ENCODE measurements at regions not wholly inside any gene's neighbourhood (a gene's known extent, or its start where the extent isn't known, plus 50 kb on each side); places are given as distances from the start of the nearest gene placed in this dataset.
A peak's percentile ranks its signal among the peaks of the same experiment; 100 is the strongest.
"Not testable (repeated sequence)": the region's sequence is repeated elsewhere in the genome, so short reads cannot be mapped to it uniquely, and the experiment has no call there.

DNA sequence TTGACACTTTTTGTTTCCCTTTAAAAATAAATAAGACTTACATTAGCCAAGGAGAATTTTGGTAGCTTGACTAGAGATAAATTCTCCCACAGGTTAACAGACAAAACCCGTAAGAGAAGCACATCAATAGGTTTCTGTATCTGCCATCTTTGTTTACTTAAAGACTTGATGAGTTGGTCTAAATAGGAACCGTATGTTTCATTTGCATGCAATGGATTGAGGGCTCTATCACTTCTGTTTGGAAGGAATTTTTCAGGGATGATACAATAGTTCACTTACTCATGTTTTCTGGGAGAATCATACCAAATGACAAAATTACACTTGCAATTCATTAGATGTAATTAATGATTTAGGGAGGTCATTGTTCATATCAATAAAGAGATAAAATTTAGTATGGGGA is 631.5 kb upstream of the NR2F2 start:
- DNase-seq (ENCODE audit: low spot score) = no peak

DNA sequence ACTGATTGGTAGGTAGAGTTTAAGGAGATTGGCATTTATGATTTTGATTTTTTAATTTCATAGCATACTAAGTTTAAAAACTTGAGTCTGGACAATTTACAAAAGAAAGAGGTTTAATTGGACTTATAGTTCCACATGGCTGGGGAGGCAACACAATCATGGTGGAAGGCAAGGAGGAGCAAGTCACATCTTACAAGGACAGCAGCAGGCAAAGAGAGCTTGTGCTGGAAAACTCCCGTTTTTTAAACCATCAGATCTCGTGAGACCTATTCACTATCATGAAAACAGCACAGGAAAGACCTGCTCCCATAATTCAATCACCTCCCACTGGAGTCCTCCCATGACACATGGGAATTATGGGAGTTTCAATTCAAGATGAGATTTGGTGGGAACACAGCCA is 630.9 kb upstream of the NR2F2 start:
- DNase-seq (ENCODE audit: low spot score) = no peak

DNA sequence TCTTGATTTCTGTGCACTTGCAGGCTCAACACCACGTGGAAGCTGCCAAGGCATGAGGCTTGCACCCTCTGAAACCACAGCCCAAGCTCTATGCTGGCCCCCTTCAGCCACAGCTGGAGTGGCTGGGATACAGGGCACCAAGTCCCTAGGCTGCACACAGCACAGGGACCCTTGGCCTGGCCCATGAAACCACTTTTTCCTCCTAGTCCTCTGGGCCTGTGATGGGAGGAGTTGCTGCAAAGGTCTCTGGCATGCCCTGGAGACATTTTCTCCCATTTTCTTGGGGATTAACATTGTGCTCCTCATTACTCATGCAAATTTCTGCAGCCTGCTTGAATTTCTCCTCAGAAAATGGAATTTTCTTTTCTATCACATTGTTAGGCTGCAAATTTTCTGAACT is 629.8 kb upstream of the NR2F2 start:
- not testable (repeated sequence) for DNase-seq (ENCODE audit: low spot score)

DNA sequence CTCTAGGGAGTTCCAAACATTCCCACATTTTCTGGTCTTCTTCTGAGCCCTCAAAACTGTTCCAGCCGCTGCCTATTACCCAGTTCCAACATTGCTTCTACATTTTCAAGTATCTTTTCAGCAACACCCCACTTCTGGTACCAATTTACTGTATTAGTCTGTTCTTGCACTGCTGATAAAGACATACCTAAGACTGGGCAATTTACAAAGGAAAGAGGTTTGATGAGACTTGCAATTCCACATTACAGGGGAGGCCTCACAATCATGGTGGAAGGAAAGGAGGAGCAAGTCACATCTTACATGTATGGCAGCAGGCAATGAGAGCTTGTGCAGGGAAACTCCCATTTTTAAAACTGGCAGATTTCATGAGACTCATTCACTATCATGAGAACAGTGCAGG is 629.1 kb upstream of the NR2F2 start:
- no peak for DNase-seq (ENCODE audit: low spot score)

DNA sequence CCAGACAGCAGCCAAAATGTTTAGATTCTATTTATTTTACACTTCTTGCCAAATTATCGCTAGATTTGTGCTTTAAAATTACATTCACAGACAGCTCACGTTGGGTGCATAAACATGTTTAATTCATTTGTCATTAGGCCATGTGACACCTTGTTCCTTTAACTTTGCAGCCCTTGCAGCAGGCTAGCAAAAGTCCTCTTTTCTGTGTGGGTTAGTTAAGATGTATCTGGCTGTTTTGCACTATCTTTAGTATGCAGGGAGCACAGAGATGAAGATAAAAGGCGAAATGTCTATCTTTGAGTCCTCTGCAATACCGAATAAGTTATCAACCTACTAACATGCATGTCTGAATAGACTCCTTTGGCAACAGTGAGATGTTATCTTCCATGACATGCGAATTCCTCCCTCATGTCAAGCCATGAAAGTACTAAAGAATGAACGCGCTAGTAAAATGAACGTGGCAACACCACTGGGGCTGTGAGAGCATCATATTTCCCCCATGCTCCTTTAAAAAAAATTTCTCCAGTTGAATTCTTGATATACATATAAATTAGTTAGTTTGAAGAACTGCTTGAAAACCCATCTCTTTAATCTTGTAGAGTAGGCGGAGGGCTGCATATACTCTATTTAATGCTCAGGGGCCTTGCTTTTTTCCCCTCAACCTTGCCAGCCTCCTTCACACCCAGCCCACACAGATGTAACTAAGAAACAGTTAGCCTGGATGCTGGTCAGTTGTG is 620.4 kb upstream of the NR2F2 start:
- DNase-seq (ENCODE audit: low spot score) = no peak

DNA sequence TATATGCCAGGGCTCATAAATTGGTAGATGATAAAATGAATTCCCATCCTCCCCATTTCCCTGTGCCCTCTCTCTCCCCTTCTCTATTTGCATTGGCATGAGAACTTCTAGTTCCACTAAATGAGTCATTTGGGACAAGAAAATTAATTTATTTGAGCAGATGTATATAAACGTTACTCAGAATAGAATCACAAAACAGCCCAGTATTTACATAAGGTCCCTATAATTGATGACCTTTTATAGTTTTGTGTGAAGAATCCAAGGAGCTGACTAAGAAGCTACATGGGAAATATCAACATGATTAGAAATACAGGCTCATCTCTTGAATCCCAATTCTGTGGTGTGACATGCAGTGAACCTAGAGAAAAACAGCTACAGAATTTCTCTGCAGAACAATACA is 617.7 kb upstream of the NR2F2 start:
- no peak for DNase-seq (ENCODE audit: low spot score)

DNA sequence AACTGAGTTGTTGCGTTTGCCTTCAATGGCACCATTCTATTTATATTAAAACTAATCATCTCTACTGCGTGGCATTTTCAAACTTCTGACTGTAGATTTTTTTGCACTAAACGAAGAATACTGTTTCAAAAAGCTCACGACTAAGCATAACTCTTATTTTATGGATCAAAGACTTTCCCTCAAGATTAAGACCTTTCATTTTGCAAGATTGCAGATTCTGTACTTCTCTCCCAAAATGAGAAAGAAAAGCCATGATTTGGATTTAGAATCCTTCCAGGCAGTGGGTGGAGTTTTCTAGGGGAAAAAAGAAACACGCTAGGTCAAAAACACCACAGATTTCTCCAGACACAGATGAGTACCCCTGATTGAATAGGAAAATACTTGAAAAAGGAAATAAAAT is 617.2 kb upstream of the NR2F2 start:
- DNase-seq (ENCODE audit: low spot score) = no peak

DNA sequence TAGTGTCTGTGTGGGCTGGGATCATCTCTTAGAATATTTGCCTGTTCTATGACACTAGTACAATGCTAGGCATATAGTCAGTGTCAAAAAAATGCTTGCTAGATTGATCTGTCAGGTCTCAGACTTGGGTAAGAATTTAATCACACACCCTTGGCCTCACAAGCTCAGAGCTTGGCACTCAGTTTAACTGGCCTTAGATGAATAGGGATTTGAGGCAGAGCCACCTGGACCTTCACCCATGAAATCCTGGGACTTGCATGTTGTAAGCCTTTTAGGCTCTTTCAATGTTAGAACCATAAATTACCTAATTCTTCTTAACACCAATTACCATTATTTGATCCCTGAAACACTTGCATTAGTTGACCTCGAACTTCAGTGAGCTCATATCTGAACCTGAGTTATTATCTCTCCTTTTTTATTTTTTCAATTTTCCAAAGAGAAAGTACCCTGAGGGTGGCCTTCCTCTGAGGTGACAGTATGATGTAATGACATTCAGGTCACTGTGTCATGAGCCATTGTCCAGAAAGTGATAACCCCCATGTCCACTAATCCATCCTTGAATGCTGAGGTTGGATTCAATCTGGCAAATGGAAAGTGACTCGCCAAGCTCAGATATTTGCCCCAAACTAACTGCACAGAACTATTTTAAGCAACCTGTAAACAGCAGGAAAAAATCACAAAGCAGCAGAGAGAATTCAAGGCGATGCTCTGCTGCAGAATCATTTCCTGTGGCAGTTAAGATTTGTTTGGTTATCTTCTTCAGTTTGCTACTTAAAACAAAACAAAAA is 615.2 kb upstream of the NR2F2 start:
- DNase-seq (ENCODE audit: low spot score) = no peak

DNA sequence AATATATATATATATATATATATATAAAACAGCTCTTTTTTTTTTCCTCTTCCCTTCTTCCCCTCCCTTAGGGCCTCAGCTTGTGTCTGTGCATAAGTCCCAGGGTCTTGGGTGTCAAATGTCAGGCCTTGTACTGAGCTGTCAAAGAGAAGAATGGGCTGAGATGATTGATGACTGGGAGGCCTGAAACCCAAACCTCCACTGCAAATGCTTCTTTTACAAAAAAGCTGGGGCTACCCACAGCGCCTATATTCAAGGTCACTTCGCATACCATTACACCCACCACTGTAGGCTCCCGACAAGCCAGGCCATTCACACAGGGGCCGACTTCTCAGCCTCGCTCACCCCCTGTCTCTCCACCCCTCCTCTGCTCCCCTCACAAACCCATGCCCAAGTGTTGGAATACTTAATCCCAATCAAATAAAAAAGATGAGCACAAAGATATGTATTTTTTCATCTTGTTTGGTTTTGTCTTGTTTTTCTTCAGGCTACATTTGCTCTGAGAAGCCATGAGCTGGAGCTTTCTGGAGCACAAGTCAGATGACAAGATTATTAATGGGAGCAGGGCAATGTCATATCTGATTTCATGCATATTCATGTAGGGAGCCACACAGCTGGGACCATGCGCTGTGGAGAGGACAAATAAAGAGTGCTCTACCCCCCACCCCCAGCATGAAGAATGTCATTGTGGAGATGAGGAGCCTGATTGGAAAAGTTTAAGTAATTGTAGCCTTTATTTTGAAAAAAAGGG is 614.4 kb upstream of the NR2F2 start:
- no peak for DNase-seq (ENCODE audit: low spot score)

DNA sequence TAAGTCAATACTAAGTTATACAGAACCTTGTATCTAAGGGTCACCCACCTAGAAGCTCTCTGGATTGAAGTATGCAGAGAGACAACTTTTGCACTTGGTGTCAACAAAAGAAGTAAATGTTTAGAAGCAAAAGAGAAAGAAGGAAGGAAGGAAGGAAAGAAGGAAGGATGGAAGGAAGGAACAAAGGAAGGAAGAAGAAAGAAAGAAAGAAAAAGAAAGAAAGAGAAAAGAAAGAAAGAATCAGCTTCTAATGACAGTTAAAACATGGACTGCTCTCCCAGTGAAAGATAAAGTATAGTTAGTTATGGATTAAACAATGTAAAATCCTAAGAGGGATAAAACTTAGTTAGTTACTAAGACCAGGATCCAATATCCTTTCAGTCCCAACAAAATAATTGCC is 613.8 kb upstream of the NR2F2 start:
- no peak for DNase-seq (ENCODE audit: low spot score)

DNA sequence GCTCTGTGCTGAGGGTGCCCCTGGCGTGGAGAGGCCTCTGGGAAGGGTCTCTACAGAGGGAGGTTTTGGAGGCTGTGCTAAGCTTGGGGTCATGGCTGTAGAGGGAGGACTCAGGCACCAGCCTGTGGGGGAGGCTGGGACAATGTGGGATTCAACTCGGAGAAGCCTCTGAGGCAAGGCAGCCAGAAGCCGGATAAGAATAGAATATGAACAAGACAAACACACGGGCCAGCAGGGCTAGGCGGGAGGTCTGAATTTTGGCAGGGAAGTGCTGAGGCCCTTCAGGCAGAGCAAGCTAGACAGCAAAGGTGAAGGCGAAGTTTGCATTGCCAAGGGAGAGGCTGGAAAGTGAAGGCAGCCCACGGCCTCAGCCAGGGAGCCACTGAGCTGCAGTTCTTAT is 612.1 kb upstream of the NR2F2 start:
- peak; percentile 7 for DNase-seq (ENCODE audit: low spot score)

DNA sequence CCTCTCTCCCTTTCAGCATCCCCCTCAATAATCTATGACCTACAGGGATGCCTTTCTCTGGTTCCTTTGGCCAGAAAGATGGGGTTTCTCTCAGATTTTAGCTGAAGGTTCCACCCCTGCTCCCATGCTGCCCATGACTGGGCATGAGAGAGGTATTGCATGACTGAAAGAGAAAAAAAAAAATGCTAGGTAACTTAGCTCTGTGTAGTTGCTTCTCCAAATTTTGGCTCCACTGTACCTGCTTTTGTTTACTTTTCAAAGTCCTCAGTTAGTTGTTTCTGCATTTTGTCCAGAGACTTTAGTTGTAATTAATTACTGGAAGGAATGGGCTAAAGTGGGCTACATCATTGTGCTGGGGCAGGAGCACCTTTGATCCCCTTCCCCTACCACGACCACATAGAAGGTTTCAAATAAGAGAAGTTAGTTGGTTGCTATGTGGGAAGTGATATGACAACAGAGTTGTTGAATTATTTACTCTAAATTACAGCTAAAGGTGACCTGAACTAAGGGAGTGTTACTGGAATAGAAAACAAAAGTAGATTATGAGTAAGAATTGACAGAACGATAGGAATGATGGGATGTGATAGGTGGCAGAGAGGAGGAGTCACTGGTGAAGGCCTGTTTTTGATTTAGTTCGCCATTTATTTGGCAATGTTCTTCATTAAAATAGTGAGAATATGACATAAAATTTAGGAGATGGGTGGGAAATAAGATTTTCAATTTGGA is 605.4 kb upstream of the NR2F2 start:
- no peak for DNase-seq (ENCODE audit: low spot score)

DNA sequence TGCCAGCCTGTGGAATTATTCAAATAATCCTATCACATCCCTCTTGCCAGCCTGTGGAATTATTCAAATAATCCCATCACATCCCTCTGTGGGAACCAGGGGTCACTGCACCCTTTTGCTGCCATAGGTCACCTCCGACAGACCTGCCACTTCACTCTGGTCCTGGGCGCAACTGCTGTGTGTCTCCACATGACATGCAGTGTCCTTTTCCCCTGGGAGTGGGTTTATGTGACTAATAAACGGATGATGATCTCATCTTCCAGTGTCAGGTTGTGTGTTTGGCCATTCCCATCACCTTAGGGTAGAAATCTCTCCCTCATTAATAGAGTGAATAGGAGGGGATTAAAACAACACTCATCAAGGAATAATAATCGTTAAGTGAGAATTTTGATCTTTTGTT is 603.6 kb upstream of the NR2F2 start:
- no peak for DNase-seq (ENCODE audit: low spot score)

DNA sequence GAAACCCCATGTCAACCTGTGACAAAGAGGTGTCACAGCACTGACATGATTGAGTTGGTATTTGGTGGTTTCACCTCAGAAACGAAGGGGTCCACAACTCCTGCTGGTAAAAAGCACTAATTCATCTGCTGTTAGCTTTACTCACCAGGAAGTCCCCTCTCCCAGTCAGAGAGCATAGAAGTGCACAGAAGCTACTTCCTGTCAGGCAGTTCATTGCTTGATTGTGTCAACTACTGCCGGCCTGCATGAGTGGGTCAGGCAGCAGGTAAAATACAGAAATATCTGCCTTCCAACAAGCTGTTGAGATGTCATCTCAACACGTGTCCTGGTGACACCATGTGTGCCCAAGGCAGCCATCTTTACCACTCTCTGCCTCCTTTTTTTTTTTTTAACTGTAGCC is 596.6 kb upstream of the NR2F2 start:
- no peak for DNase-seq (ENCODE audit: low spot score)

DNA sequence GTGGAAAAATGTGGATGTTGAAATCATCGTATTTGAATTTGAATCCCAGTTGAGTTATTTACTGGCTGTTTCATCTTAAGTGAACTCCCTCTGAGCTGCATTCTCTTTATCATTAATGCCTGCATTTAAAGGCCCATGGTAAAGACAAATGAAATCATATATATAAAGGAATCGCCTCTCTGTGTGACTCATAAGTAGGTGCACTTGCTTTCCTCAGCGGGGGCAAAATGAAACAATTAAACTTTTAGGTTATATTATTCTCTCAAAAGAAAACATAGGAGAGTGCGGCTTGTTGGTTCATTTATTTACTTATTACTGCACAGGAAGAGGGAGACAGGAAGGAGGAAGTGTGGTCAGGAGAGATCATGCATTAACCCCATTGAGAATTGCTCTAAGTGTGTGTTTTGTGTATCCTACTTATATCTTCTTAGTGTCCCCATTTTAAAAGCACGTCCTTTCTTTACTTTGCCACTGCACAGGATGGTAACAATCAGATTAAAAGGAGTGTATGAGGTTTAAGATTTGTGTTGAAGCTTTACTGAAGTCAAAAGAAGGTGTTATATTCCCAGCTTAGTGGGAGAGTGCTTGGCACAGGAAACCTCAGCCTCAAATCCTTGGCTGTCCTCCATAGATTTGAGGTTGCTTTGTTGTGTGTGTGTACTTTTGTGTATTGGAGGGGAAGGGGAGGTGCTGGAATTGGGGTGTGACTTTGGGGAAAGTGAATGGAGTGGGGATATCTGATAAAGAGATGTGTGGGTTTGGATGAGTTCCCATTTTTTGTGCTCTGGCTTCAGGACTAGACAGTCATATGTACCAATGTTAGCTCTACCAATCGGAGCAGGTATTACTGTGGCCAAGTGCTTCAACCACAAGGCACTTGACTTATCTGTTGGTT is 595.8 kb upstream of the NR2F2 start:
- DNase-seq (ENCODE audit: low spot score) = no peak

DNA sequence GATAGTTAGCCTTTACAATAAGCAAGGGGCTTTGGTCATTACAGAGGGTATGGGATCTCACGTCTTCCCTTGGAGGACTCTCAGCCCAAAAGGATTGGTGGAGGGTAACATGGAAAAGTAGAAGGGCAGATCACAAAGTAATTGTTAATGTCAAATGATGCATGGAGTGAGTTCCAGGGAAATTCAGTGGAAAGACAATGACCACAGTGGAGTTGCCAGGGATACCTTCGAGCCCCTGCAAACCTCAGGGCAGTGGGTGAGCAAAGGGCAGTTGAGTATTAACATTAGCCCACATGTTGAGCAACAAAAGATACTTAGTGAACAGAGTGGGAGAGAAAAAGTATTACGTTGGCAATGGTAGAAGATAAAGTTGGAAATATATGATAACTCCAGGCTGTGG is 593.4 kb upstream of the NR2F2 start:
- no peak for DNase-seq (ENCODE audit: low spot score)

DNA sequence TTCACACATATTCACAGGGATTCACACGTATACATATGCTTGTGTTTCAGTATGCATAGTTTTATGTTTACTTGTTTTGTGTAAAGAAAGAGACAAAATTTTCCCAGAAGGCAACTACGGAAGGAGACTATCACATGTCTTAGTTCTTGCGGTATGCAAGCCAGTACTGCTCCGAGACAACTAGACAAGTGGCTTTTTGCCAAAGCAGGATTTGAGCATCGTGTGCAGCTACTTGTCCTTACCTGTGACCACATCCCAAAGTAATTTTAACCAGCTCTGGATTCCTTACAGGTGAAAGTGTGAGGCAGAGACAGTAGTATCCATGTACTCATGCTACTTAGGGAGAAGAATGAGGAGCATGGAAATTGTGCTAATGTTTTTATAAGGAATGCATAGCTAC is 591.4 kb upstream of the NR2F2 start:
- DNase-seq (ENCODE audit: low spot score) = no peak

DNA sequence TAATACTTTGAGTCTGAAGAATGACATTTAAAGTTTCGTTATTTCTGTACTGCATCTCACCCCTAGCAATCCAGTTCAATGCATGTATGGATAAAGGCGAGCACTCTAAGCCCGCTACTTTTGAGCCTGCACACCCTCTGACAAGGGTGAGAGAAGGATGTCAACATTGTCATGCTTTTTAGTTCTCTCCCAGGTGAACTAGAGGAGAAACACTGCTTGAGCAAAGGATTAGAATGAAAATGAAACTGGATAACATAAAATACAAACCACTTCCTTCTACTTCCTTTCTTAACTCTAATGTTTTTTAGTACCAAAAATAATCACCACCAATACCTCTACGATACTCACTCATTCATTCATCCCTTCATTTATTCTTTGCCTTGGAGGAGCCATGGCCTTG is 588.7 kb upstream of the NR2F2 start:
- DNase-seq (ENCODE audit: low spot score) = no peak

DNA sequence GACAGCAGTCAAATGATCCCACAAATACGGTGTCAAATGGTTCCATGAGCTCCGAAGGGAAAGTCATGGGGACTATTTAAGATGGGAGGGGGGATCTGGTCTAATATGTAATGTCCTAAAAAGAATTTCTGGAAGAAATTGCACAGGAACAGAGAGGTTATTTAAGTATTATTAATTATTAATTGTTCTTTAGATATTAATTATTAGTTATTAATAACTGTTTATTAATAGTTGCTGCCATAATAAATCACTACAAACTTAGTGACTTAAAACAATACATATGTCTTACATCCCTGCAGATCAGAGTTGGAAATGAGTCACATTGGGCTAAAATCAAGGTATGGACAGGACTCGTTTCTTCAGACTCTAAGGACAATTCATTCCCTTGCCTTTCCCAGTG is 588.2 kb upstream of the NR2F2 start:
- no peak for DNase-seq (ENCODE audit: low spot score)

DNA sequence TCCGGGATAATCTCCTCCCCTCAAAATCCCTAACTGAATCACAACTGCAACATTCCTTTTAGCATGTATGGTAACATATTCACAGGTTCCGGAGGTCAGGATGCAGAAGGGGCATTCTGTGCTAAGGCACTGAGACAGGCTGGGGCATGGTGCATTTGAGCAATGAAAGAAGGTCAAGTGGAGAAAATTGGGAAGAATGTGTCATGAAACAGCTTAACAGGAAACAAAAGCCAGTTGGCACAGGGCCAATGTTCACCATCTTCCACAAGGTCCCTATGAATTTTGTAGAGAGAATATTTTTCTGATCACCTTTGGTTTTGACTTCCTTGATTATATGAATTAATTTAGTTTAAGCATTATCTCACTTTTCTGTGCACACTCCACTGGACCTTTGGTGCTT is 587.7 kb upstream of the NR2F2 start:
- no peak for DNase-seq (ENCODE audit: low spot score)

DNA sequence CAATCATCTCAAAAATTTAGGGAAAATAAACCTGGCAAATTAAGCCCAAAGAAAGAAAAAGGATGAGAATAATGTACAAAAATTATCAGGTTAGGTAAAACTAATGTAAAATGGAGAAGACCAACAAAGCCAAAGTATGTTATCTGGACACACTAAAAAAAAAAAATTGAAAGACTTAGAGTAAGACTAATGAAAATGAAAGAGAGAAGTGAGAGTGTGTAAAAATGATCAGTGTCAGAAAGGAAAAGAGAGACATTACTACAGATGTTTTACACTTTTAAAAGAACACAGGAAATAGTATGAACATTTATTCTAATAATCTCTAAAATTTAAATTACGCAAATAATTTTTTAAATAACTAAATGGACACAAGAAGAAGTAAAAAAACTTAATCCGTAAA is 573.3 kb upstream of the NR2F2 start:
- DNase-seq (ENCODE audit: low spot score) = no peak

Measured in pons (tissue), 1 donor.